Breast epithelium (tissue), 4 donors: ENCODE measurements at regions not wholly inside any gene's neighbourhood (a gene's known extent, or its start where the extent isn't known, plus 50 kb on each side); places are given as distances from the start of the nearest gene placed in this dataset.

ENCODE experiments used
- DNase-seq, 2 donors: peaks; one replicate each; pipeline ENCODE4 v3.0.0-alpha.2; 2019; ENCODE audit warnings: low spot score in 2 of 2
- H3K27ac ChIP-seq, 2 donors: fragments of 200-600 bp; sonication (generic) in 1 of 2; one replicate each; pipeline ENCODE4 v1.5.1; 2016 to 2019; ENCODE audit warnings: mild to moderate bottlenecking in 1 of 2
- H3K27me3 ChIP-seq, 2 donors: fragments of 200-600 bp; sonication (generic) in 1 of 2; one replicate each; pipeline versions ENCODE4 v1.5.1 to v1.6.0; 2017 to 2019; ENCODE audit warnings: control low read depth in 1 of 2, mild to moderate bottlenecking in 1 of 2
- H3K36me3 ChIP-seq: fragments of 200-600 bp; one replicate; pipeline ENCODE4 v1.5.1; 2019
- H3K4me1 ChIP-seq, 2 donors: fragments of 200-600 bp; sonication (generic); one replicate each; pipeline ENCODE4 v1.5.1; 2016 to 2019; ENCODE audit warnings: control low read depth in 1 of 2
- H3K4me3 ChIP-seq, 3 donors: fragments of 200-600 bp; sonication (generic); 1 replicate in 2 of 3; 2 replicates in 1 of 3; pipeline ENCODE4 v1.5.1; 2016 to 2019; ENCODE audit warnings: mild to moderate bottlenecking in 3 of 3, moderate library complexity in 2 of 3
- H3K9me3 ChIP-seq, 2 donors: fragments of 200-600 bp; sonication (generic) in 1 of 2; one replicate each; pipeline ENCODE4 v1.5.1; 2016 to 2019; ENCODE audit warnings: control low read depth in 1 of 2
- CTCF ChIP-seq, 3 donors: fragments of 450-650 bp; IDR thresholded peaks; one replicate each; pipeline ENCODE4 v1.5.1; 2016 to 2017; ENCODE audit warnings: antibody characterized with exemption in 3 of 3, mild to moderate bottlenecking in 3 of 3, moderate library complexity in 3 of 3
- POLR2A ChIP-seq: fragments of 450-650 bp; IDR thresholded peaks from one replicate; pipeline ENCODE4 v1.6.1; 2016; ENCODE audit warnings: antibody characterized with exemption, mild to moderate bottlenecking, moderate library complexity
- POLR2AphosphoS5 ChIP-seq, 3 donors: sonication (generic); formaldehyde crosslinking; IDR thresholded peaks; one replicate each; pipeline ENCODE4 v1.6.1; 2017; ENCODE audit warnings: antibody characterized with exemption in 3 of 3
- intact Hi-C: fragments of 100-400 bp; cut with DNase I; formaldehyde crosslinking; loops from one replicate; pipeline ENCODE4 v1.15.1; 2023; ENCODE audit warnings: low total_unique reads

- no peak overlapping the region for H3K4me3 ChIP-seq
- H3K4me1 ChIP-seq = no peaks in the 10 kb centered on the region
- no peak for DNase-seq
- H3K9me3 ChIP-seq = peaks cover 3 to 4% of the 10 kb centered on the region in 2 donors
- H3K36me3 ChIP-seq = no peaks in the 10 kb centered on the region
- no peaks in the 10 kb centered on the region for H3K27me3 ChIP-seq
- no peak overlapping the region for H3K27ac ChIP-seq
- TF ChIP-seq POLR2AphosphoS5 (IDR thresholded peaks at IDR 0.05) (no peak), CTCF (IDR thresholded peaks at IDR 0.05) (no peak), POLR2A (no peak)
- intact Hi-C loops = no loop called here
Measured at GRCh38 chr13:23995283-23996073, 98.2 kb upstream of the C1QTNF9B start.

- intact Hi-C loops = no loop called here
- Histone ChIP-seq H3K9me3 (peaks cover 3 to 4% of the 10 kb centered on the region in 2 donors), H3K36me3 (no peaks in the 10 kb centered on the region), H3K27me3 (no peaks in the 10 kb centered on the region), H3K4me3 (no peak overlapping the region), H3K4me1 (no peaks in the 10 kb centered on the region), H3K27ac (no peak overlapping the region)
- no peak for DNase-seq
- TF ChIP-seq POLR2A = no peak
- no peak for TF ChIP-seq POLR2AphosphoS5 (IDR thresholded peaks at IDR 0.05)
- no peak for TF ChIP-seq CTCF (IDR thresholded peaks at IDR 0.05)
Measured at GRCh38 chr13:23996456-23996855, 99.2 kb upstream of the C1QTNF9B start.

- no peaks in the 10 kb centered on the region for H3K27me3 ChIP-seq
- H3K36me3 ChIP-seq = no peaks in the 10 kb centered on the region
- no peak for DNase-seq
- H3K9me3 ChIP-seq = peaks cover 3 to 4% of the 10 kb centered on the region in 2 donors
- no peaks in the 10 kb centered on the region for H3K4me1 ChIP-seq
- H3K27ac ChIP-seq = no peak overlapping the region
- TF ChIP-seq POLR2AphosphoS5 (IDR thresholded peaks at IDR 0.05) (no peak), CTCF (IDR thresholded peaks at IDR 0.05) (no peak), POLR2A (no peak)
- intact Hi-C loops = loop anchor here (1.0 kb wide), 1 partner anchor 11 kb away; no protein-coding TSS in a partner anchor
- no peak overlapping the region for H3K4me3 ChIP-seq
Measured at GRCh38 chr13:23999424-23999823, 102.1 kb upstream of the C1QTNF9B start.

- DNase-seq = no peak
- intact Hi-C loops = no loop called here
- Histone ChIP-seq H3K4me3 (no peak overlapping the region), H3K36me3 (no peaks in the 10 kb centered on the region), H3K27me3 (no peaks in the 10 kb centered on the region), H3K27ac (no peak overlapping the region), H3K9me3 (no peaks in the 10 kb centered on the region), H3K4me1 (no peaks in the 10 kb centered on the region)
- no peak for TF ChIP-seq POLR2AphosphoS5 (IDR thresholded peaks at IDR 0.05)
- no peak for TF ChIP-seq POLR2A
- no peak for TF ChIP-seq CTCF (IDR thresholded peaks at IDR 0.05)
Measured at GRCh38 chr13:24002206-24002815, 105.0 kb upstream of the C1QTNF9B start.

GRCh38 chr13:24004142-24004899, 107.0 kb upstream of the C1QTNF9B start:
- Histone ChIP-seq H3K27ac (no peak overlapping the region), H3K36me3 (no peaks in the 10 kb centered on the region), H3K9me3 (no peaks in the 10 kb centered on the region), H3K27me3 (no peaks in the 10 kb centered on the region), H3K4me1 (no peaks in the 10 kb centered on the region), H3K4me3 (no peak overlapping the region)
- TF ChIP-seq CTCF (IDR thresholded peaks at IDR 0.05) = no peak
- no peak for TF ChIP-seq POLR2AphosphoS5 (IDR thresholded peaks at IDR 0.05)
- TF ChIP-seq POLR2A = no peak
- intact Hi-C loops = no loop called here
- DNase-seq = no peak
